Panc1 (cell line): ENCODE measurements at regions not wholly inside any gene's neighbourhood (a gene's known extent, or its start where the extent isn't known, plus 50 kb on each side); places are given as distances from the start of the nearest gene placed in this dataset.

Source experiments
- ATAC-seq: fragments of 200-7000 bp; cut with Tn5 transposase; 2 replicates; pipeline ENCODE4 v1.9.1; 2020; ENCODE audit warnings: mild to moderate bottlenecking, moderate library complexity
- BruUV-seq: library from RNA; stranded (reverse); fragments of 400-500 nt; replicated peaks from 2 replicates; lab custom pipeline; 2021; lab: Mats Ljungman, UMichigan
- CTCF ChIA-PET: fragments of 300-600 bp; sonication (Branson Sonifier 250); formaldehyde crosslinking; loops from one replicate; lab custom pipeline; 2022; ENCODE audit warnings: antibody characterized with exemption; lab: Charles Lee
- POLR2A ChIA-PET: fragments of 300-600 bp; sonication (Branson Sonifier 250); formaldehyde crosslinking; loops from one replicate; lab custom pipeline; 2022; ENCODE audit warnings: antibody characterized with exemption; lab: Charles Lee
- DNase-seq: peaks from one replicate; pipeline ENCODE4 v3.0.0-alpha.2; 2010; ENCODE audit warnings: low read depth, low spot score
- H3K27ac ChIP-seq: 2 replicates; pipeline ENCODE4 v1.5.1; 2011; ENCODE audit warnings: mild to moderate bottlenecking, low read length, inconsistent platforms
- H3K27me3 ChIP-seq: fragments of 200-500 bp; sonication (Bioruptor generic); 2 replicates; pipeline ENCODE4 v1.6.0; 2014; ENCODE audit warnings: low read length, inconsistent platforms; ENCODE audit not compliant: control insufficient read depth, insufficient read depth
- H3K36me3 ChIP-seq: fragments of 200-500 bp; sonication (Bioruptor generic); 2 replicates; pipeline ENCODE4 v1.5.1; 2014; ENCODE audit warnings: inconsistent platforms, mild to moderate bottlenecking, low read length, moderate library complexity; ENCODE audit not compliant: control insufficient read depth, insufficient read depth
- H3K4me1 ChIP-seq: 2 replicates; pipeline ENCODE4 v1.5.1; 2011; ENCODE audit warnings: inconsistent platforms, mild to moderate bottlenecking, low read length, moderate library complexity; ENCODE audit not compliant: control insufficient read depth, insufficient read depth
- H3K4me3 ChIP-seq, 2 experiments: 2 replicates each; pipeline ENCODE4 v1.5.1; 2011 to 2012; ENCODE audit warnings: low read depth in 2 of 2, low read length in 2 of 2, mild to moderate bottlenecking in 2 of 2, inconsistent platforms in 1 of 2, moderate library complexity in 1 of 2
- H3K9me3 ChIP-seq: fragments of 200-500 bp; sonication (Bioruptor generic); 2 replicates; pipeline ENCODE4 v1.5.1; 2014; ENCODE audit warnings: low read depth, mild to moderate bottlenecking, inconsistent platforms, low read length, moderate library complexity; ENCODE audit not compliant: control insufficient read depth, insufficient read depth
- CTCF ChIP-seq: fragments of 450-650 bp; IDR thresholded peaks from 2 replicates; pipeline ENCODE4 v1.5.1; 2017; ENCODE audit warnings: mild to moderate bottlenecking
- POLR2AphosphoS5 ChIP-seq: IDR thresholded peaks from 2 replicates; pipeline ENCODE4 v1.6.1; 2012; ENCODE audit warnings: mild to moderate bottlenecking, low read depth, low read length, moderate library complexity
- REST ChIP-seq, 2 experiments: IDR thresholded peaks; 2 replicates each; pipeline ENCODE4 v1.6.1; 2011 to 2012; ENCODE audit warnings: low read depth in 2 of 2, control low read depth in 1 of 2, low read length in 1 of 2, mild to moderate bottlenecking in 1 of 2, moderate library complexity in 1 of 2; ENCODE audit not compliant: insufficient read depth in 1 of 2
- SIN3A ChIP-seq: IDR thresholded peaks from 2 replicates; pipeline ENCODE4 v1.6.1; 2012; ENCODE audit warnings: low read depth, mild to moderate bottlenecking, low read length, moderate library complexity, borderline replicate concordance; ENCODE audit not compliant: insufficient read depth
- TCF7L2 ChIP-seq: IDR thresholded peaks from 2 replicates; pipeline ENCODE4 v1.6.1; 2011; ENCODE audit warnings: mild to moderate bottlenecking, low read depth, low read length, inconsistent platforms
- in situ Hi-C: cut with HindIII; loops from 2 replicates; pipeline ENCODE4 v1.10.0; 2016; ENCODE audit warnings: low sequenced_read_pairs, low pct_unique_long_range_greater_than_20kb
- intact Hi-C: fragments of 100-400 bp; cut with micrococcal nuclease; formaldehyde crosslinking; loops from one replicate; pipeline ENCODE4 v1.10.0; 2022; ENCODE audit not compliant: unreplicated experiment

GRCh38 chr9:88303721-88304451, 84.4 kb upstream of the SPIN1 start:
- Histone ChIP-seq H3K9me3 (no peaks in the 10 kb centered on the region), H3K27ac (no peak overlapping the region), H3K36me3 (no peaks in the 10 kb centered on the region), H3K27me3 (no peaks in the 10 kb centered on the region), H3K4me3 (no peak overlapping the region), H3K4me1 (no peaks in the 10 kb centered on the region)
- ChIA-PET CTCF (interaction anchor here (0.6 kb wide), 1 partner anchor 717 kb away, joined by 4 read pairs; no protein-coding TSS in a partner anchor), POLR2A (no interaction called here)
- BruUV-seq = no TSS peak
- no peak for ATAC-seq
- in situ Hi-C loops (no loop called here), intact Hi-C loops (no loop called here)
- DNase-seq = no peak
- TF ChIP-seq CTCF = no peak
- TF ChIP-seq TCF7L2 = no peak
- TF ChIP-seq SIN3A = no peak
- no peak for TF ChIP-seq REST (IDR thresholded peaks at IDR 0.05; ENCODE audit: insufficient read depth in 1 of 2, low read depth in 2 of 2, low read length in 1 of 2)
- TF ChIP-seq POLR2AphosphoS5 = no peak

- DNase-seq (no peak), ATAC-seq (no peak)
- no peak overlapping the region for H3K4me3 ChIP-seq
- BruUV-seq = no TSS peak
- H3K36me3 ChIP-seq = no peaks in the 10 kb centered on the region
- no peak overlapping the region for H3K27ac ChIP-seq
- in situ Hi-C loops (no loop called here), intact Hi-C loops (no loop called here)
- ChIA-PET CTCF (no interaction called here), POLR2A (interaction anchor here (0.5 kb wide), 1 partner anchor 60 kb away, joined by 3 read pairs; no protein-coding TSS in a partner anchor)
- H3K9me3 ChIP-seq = no peaks in the 10 kb centered on the region
- H3K4me1 ChIP-seq = no peaks in the 10 kb centered on the region
- TF ChIP-seq TCF7L2 (no peak), REST (IDR thresholded peaks at IDR 0.05; ENCODE audit: insufficient read depth in 1 of 2, low read depth in 2 of 2, low read length in 1 of 2) (no peak), SIN3A (no peak), CTCF (no peak), POLR2AphosphoS5 (no peak)
- no peaks in the 10 kb centered on the region for H3K27me3 ChIP-seq
Observed at GRCh38 chr9:88302579-88303324, 85.5 kb upstream of the SPIN1 start.
